Suppressor macrophage (primary cell): ENCODE measurements at regions not wholly inside any gene's neighbourhood (a gene's known extent, or its start where the extent isn't known, plus 50 kb on each side); places are given as distances from the start of the nearest gene placed in this dataset.

Experiments
- DNase-seq, 4 experiments: peaks; one replicate each; pipeline ENCODE4 v3.0.0-alpha.2; 2020 to 2022

GRCh38 chr2:16615687-16616615, 49.7 kb downstream of the CYRIA start:
- DNase-seq = no peak

DNA sequence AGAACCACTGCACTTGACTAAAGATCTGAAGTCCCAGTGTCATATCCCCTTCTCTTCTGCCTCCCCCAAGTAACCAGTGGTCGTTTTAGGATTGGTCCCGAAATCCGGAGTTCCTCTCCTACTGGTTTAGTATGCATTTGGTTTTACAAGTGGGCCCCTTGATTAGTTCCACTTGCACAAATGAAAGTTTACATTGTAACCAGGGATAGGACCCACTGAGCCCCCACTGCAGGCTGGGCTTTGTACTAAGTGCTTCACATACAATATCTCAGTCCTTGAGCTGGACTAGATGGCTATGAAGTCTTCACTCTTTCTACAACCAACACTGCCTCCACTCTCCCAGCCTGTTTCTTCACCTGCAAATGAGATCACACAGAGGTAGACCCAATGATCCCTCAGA, 50.4 kb downstream of the CYRIA start:
- no peak for DNase-seq

GRCh38 chr2:16614314-16614860, 51.2 kb downstream of the CYRIA start:
- no peak for DNase-seq

DNA sequence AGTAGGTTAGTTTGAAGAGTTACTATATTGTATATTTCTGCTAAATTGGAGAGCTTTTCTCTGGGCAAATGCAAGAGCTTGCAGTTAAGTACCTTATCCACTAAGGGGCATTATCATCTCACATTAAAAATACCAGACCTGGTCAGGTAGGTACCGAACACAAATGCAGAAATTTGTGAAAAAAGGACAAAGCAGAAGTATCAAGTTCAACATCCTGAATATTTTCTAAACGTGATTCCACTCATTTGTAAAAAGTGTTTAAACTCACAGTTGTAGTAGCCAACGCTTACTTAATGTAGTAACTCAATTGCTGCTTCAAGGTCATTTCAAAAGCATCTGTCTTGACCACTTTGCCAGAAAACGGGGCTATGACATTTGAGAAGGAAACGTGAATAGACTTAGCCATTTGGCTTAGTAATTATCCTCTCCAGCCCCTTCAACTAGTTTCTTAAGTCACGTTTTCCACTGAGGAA, 52.1 kb downstream of the CYRIA start:
- peak in 2 of 4 experiments; percentile 36 to 48 for DNase-seq

GRCh38 chr2:16612490-16612889, 53.1 kb downstream of the CYRIA start:
- no peak for DNase-seq

DNA sequence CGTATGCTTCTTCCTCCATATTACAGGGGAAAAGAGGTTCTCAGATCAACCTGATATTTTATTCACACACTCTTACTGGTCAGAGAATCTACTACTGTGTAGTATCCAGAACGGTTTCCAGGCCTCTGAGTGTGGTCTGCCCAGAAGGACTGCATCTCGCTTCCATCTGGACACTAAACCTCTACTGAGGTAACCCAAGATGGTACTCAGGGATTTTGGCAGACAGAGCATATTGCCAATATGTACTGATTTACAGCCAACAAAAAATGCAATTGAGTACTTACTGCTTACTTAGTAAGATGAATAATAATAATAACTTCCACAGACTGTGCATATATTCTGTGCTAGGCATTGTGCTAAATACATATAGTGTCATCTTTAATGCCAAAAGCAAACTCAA, 55.8 kb downstream of the CYRIA start:
- DNase-seq = no peak

DNA sequence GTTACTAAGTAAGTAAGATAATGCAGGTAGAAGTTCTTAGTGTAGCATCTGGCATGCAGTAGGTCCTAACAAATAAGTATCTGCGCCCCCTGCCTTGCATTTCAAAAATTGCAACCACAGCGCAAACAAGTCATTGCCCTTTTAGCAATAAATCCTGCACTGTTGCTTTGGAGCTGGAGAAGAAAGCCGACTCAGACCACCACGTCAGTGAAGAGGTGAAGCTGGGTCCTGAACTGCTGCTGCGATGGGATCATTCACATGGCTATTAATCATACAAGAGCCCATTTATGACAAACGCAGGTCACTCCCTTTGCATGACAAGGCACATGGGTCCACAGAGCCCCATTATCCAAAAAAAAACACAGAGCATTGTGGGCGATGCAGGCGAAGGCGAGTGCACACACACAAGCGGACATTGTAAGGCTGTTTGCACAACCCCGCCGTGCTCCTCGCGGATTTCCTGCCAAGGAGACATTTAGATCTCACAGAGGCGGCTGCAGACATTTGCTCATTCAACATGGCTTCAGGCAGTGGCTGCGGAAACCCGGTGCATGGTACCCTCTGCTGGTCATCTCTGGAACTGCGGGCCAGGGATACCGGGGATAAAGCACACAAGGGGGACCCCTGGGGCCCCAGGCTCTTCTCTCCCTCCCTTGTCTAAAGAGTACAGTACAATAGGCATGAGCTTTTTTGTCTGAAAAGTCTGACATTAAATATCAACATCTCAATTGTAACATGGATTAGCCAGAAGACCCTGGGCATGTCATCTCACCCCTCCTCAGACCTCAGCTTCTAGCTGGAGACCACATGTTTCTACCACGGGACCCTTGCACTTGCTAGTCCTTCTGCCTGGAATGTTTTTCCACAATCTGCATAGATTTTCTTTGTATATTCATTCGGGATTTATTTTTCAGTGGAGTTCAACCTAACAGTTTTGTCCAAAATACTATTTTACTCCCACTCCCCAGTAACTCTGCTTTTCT, 56.7 kb downstream of the CYRIA start:
- DNase-seq = peak; percentile 87 to 92 (median 88)

DNA sequence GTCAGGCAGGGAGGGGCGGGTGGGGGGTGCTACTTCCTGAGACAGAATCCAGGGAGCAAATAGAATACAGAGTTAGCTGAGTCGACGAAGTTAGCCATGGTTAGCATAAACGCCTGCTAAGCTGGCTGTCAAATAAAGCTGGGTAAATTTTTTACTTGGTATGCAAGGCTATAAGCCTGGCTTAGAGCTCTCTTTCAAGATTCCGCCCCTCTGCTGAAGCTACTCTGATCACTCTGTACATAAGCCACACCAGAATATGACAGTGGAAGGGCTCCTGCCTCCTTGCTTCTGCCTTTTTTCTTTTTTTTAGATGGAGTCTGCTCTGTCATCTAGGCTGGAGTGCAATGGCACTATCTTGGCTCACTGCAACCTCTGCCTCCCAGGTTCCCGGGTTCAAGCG, 58.3 kb downstream of the CYRIA start:
- no peak for DNase-seq

DNA sequence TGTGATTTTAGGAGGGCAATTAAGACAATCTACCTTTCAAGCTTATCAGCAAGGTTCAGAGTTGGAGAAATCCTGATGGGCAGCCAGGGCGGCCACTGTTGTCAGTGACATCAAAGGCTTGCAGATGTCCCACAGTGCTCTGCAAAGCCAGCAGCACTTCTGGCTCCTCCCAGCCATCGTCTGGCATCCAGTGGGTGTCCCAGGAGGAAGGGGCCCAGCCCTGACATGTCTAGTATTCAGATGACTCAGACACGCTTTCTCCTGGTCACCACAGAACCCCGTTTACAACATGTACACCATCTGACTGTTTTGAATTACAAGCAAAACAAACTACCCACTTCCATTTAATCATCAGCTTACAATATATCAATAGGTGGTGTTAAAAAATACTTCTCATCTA, 61.4 kb downstream of the CYRIA start:
- DNase-seq = peak in 1 of 4 experiments; percentile 26

DNA sequence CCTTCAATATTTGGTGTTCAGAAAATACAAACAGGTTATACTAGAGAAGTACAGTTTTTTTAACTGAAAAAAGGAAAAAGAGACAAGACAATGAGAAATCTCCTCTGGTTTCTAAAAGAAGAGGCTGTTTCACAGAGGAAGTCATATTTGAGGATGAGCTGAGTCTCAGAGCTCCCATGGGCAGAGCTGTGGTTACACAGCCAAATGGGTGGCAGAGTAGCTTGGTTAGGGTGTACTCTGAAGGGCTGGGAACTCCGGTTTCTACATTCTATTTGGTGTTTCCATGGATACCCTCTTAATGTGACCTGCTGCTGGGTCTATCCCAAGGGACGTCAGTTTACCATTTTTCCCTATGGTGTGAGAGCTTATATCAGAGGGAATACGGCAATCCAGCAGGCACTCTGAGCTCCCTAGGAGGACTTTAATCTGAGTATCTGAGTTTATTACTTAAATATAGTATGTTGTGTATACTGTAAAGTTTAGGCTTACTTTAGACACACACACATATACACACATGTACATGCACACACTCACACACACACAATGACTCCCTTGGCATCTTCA, 74.2 kb downstream of the CYRIA start:
- DNase-seq = no peak

- DNase-seq = no peak
Measured at GRCh38 chr2:16589465-16589864, 76.2 kb downstream of the CYRIA start.

DNA sequence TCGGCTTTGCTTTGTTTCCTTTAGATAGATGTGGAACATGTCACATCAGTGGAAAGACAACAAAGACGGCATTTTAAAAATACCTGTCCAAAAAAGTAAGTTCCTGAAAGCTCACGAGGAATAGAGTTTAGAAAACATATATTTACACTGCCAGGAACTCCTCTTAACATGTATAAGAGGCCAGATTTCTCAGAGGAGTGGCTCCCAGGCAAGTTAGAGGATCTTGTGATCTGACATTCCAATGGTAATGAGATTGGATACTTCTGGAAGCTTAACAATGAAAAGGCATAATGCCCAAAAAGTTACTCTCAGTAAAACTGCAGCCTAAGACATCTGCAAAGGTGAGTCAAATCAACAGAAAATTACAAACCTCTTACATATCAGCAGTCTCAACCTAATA, 77.1 kb downstream of the CYRIA start:
- no peak for DNase-seq

- no peak for DNase-seq
Measured at GRCh38 chr2:16587601-16588000, 78.0 kb downstream of the CYRIA start.

DNA sequence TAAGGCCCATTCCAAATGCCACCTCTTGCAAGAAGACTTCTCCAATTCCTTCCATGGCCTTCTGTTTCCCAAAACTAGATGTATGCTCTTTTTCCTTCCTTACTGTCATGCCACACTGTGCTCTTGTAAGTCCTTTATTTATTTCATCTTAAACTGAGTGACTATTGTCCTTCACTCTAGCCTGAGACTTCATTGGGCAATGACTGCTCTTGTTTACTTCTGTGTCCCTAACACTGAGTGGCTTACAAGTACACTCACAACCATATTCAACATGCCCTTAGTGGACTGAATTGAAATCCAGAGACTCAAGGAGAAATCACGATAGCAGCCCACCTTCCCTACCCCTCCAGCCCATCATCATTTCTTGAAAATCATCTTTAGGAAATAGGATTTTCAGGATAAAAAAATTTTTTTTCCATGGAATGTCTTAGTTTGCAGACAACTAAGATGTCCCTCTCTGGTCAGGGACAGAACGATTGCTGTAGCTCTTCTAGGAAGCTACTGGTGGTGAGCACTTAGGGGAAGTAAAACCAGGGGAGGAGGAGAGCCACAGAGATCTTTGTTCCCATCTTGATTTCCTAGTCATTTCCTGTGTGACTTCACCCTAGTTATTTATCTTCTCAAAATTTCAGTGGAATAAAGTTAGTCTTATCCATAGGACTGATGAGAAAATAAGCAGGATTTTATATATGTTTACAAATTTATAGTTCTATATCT, 80.7 kb downstream of the CYRIA start:
- DNase-seq = peak; percentile 42 to 70 (median 56)

DNA sequence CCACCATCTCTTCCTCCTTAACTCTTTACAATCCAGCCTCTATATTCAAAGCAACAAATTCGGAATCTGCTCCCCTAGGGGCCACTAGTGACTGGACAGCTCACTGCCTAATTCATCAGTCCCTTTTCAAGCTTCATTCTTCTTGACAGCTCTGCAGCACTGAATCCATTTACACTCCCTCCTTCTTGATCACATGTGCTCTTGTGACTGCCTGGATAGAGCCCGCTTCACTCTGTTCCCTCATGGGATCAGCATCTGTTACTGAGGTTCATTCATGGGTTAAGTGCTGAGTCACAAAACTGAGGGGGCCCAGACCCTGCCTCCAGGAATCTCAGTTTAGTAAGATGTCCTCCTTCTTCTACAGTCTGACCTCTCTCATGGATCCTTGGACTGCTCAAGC, 81.5 kb downstream of the CYRIA start:
- DNase-seq = no peak

DNA sequence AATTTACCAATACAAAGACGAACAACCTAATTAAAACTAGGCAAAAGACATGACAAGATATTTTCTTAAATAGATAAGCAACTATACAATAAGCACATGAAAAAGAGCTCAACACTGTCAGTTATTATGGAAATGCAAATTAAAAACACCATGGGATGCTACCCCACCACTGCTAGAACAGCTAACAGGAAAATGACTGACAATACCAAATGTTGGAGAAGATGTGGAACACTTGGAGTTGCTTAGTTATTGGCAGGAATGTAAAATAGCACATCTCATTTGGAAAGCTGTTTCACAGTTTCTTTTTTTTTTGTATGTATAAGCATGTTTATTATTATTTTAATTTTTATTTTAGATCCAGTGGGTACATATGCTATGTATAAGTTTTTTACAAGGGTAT, 84.4 kb downstream of the CYRIA start:
- no peak for DNase-seq

DNA sequence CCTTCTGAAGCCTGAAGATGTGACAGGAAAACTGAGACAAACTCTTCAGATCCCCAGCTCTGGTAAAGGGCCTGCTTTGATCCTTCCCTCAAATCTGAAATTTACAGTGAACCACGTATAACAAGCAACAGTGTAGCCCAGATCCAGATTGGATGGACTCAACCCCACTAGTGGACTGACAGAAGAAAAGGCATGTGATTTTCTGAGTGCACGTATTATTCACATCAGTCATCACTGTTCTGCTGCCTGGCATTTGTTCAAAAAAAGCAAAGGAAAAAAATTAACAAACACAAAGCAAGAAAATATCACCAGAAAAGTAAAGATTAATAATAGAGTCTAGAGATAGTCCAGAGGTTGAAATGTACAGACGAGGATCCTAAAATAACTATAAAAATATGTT, 87.6 kb downstream of the CYRIA start:
- no peak for DNase-seq

GRCh38 chr2:16570516-16570915, 95.1 kb downstream of the CYRIA start:
- DNase-seq = no peak

DNA sequence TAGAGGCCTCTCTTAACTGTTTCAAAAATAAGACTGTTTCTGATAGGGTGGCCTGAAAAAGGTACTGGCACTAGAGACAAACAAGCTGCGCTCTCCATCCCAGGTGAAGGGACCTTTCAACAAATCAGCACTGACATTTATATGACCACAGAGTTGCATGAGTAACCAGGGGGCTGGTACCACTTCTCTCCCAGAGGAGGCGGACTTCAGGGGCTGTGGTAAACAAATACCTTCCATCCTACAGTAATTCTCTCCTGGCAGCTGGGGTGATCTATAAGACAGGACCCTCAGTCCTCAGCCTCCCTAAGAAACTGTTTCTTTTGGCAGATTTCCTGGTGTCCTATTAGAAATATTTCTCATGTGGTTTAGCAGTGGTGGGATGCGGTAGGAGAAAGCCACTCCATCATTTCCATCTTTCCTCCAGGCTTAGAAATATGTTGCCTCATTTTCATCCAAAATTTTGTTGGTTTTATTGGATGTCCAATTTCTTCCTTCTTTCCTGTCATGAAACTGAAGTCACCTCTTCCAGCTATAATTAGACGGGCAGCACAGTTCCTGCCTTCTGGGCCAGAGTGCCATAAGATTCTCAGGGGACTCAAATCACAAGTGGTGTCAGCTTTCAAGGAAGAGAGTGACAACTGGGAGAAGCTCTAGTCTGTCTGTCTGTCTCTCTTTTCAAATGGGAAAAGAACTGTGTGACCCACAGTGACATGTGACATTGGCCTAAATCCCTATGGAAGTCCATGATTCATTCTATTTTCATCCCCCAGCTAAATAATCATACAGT, 96.4 kb downstream of the CYRIA start:
- DNase-seq = no peak

- DNase-seq = no peak
Measured at GRCh38 chr2:16566701-16567100, 98.9 kb downstream of the CYRIA start.

- no peak for DNase-seq
Measured at GRCh38 chr2:16565481-16565880, 100.2 kb downstream of the CYRIA start.
